ENCODE measurements at regions not wholly inside any gene's neighbourhood (a gene's known extent, or its start where the extent isn't known, plus 50 kb on each side); places are given as distances from the start of the nearest gene placed in this dataset.
"Not testable (repeated sequence)": the region's sequence is repeated elsewhere in the genome, so short reads cannot be mapped to it uniquely, and the experiment has no call there.

DNA sequence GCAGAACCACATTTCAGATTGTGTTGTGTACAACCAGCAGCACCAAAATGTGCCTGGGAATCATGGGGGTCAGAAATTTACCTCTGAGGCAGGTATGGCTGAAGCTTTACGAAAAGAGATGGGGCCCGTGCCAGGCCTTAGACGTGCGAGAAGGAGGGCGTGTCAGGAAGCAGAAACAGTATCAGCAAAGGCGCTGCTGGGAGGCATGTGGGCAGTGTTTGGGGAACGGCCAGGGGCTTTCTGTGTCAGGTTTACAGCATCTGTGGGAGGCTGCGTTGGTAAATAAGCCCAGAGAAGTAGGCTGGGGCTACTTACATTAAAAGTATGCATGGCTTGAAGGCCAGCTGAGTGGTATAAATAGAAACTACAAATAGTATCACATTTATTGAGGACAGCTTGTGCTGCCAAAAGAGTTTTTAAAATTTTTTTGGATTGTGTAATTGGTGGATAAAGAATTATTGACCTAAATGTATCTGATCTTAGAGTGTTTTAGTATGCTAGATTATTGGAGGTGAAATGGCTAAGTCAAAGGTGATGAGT lies 120.5 kb upstream of the SIMC1 start:
- TF ChIP-seq, protein P1, sequence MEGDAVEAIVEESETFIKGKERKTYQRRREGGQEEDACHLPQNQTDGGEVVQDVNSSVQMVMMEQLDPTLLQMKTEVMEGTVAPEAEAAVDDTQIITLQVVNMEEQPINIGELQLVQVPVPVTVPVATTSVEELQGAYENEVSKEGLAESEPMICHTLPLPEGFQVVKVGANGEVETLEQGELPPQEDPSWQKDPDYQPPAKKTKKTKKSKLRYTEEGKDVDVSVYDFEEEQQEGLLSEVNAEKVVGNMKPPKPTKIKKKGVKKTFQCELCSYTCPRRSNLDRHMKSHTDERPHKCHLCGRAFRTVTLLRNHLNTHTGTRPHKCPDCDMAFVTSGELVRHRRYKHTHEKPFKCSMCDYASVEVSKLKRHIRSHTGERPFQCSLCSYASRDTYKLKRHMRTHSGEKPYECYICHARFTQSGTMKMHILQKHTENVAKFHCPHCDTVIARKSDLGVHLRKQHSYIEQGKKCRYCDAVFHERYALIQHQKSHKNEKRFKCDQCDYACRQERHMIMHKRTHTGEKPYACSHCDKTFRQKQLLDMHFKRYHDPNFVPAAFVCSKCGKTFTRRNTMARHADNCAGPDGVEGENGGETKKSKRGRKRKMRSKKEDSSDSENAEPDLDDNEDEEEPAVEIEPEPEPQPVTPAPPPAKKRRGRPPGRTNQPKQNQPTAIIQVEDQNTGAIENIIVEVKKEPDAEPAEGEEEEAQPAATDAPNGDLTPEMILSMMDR (IDR thresholded peaks at IDR 0.05; ENCODE audit: insufficient read depth, low read depth, low read length), result not testable (repeated sequence)
- not testable (repeated sequence) for TF ChIP-seq EZH2 (IDR thresholded peaks at IDR 0.05; ENCODE audit: insufficient read depth, low read length)
